ENCODE measurements at regions not wholly inside any gene's neighbourhood (a gene's known extent, or its start where the extent isn't known, plus 50 kb on each side); places are given as distances from the start of the nearest gene placed in this dataset.

GRCh38 chr1:187261637-187262036, 432.9 kb downstream of the PLA2G4A start:
- Histone ChIP-seq H3K4me3 (ENCODE audit: low read depth in 1 of 2, low read length in 2 of 2) (no peak overlapping the region), H3K79me2 (ENCODE audit: insufficient read depth, low read length) (no peaks in the 10 kb centered on the region), H3K4me1 (ENCODE audit: insufficient read depth, low read length) (no peaks in the 10 kb centered on the region), H4K20me1 (ENCODE audit: insufficient read depth, low read length) (no peaks in the 10 kb centered on the region), H3K4me2 (ENCODE audit: insufficient read depth, low read length) (no peak overlapping the region), H3K36me3 (ENCODE audit: insufficient read depth, low read length) (no peaks in the 10 kb centered on the region), H3K9ac (ENCODE audit: low read depth, low read length) (no peak overlapping the region), H3K9me3 (ENCODE audit: insufficient read depth, low read length, severe bottlenecking) (no peaks in the 10 kb centered on the region), H3K27me3 (ENCODE audit: insufficient read depth, low read length, poor library complexity) (no peaks in the 10 kb centered on the region), H3K27ac (ENCODE audit: low read length) (no peak overlapping the region), H2AFZ (ENCODE audit: low read depth, low read length) (no peak overlapping the region)
- DNase-seq (no peak), ATAC-seq (ENCODE audit: insufficient read depth, low read depth) (no peak)
- TF ChIP-seq, protein P1, sequence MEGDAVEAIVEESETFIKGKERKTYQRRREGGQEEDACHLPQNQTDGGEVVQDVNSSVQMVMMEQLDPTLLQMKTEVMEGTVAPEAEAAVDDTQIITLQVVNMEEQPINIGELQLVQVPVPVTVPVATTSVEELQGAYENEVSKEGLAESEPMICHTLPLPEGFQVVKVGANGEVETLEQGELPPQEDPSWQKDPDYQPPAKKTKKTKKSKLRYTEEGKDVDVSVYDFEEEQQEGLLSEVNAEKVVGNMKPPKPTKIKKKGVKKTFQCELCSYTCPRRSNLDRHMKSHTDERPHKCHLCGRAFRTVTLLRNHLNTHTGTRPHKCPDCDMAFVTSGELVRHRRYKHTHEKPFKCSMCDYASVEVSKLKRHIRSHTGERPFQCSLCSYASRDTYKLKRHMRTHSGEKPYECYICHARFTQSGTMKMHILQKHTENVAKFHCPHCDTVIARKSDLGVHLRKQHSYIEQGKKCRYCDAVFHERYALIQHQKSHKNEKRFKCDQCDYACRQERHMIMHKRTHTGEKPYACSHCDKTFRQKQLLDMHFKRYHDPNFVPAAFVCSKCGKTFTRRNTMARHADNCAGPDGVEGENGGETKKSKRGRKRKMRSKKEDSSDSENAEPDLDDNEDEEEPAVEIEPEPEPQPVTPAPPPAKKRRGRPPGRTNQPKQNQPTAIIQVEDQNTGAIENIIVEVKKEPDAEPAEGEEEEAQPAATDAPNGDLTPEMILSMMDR (IDR thresholded peaks at IDR 0.05; ENCODE audit: borderline replicate concordance, extremely low read depth, low read length, poor library complexity, severe bottlenecking) = no peak
- TF ChIP-seq EZH2 (IDR thresholded peaks at IDR 0.05; ENCODE audit: borderline replicate concordance, low read depth, low read length, severe bottlenecking) = no peak

- no peaks in the 10 kb centered on the region for H3K79me2 ChIP-seq (ENCODE audit: insufficient read depth, low read length)
- no peak overlapping the region for H3K9ac ChIP-seq (ENCODE audit: low read depth, low read length)
- TF ChIP-seq, protein P1 (IDR thresholded peaks at IDR 0.05; ENCODE audit: borderline replicate concordance, extremely low read depth, low read length, poor library complexity, severe bottlenecking) = no peak
- TF ChIP-seq EZH2 (IDR thresholded peaks at IDR 0.05; ENCODE audit: borderline replicate concordance, low read depth, low read length, severe bottlenecking) = no peak
- no peaks in the 10 kb centered on the region for H3K27me3 ChIP-seq (ENCODE audit: insufficient read depth, low read length, poor library complexity)
- DNase-seq = no peak
- no peaks in the 10 kb centered on the region for H4K20me1 ChIP-seq (ENCODE audit: insufficient read depth, low read length)
- no peaks in the 10 kb centered on the region for H3K9me3 ChIP-seq (ENCODE audit: insufficient read depth, low read length, severe bottlenecking)
- no peak overlapping the region for H3K27ac ChIP-seq (ENCODE audit: low read length)
- no peak overlapping the region for H3K4me3 ChIP-seq (ENCODE audit: low read depth in 1 of 2, low read length in 2 of 2)
- ATAC-seq (ENCODE audit: insufficient read depth, low read depth) = no peak
- no peak overlapping the region for H3K4me2 ChIP-seq (ENCODE audit: insufficient read depth, low read length)
- no peak overlapping the region for H2AFZ ChIP-seq (ENCODE audit: low read depth, low read length)
- no peaks in the 10 kb centered on the region for H3K4me1 ChIP-seq (ENCODE audit: insufficient read depth, low read length)
- no peaks in the 10 kb centered on the region for H3K36me3 ChIP-seq (ENCODE audit: insufficient read depth, low read length)
Measured at GRCh38 chr1:187262731-187263130, 434.0 kb downstream of the PLA2G4A start.

GRCh38 chr1:187264995-187265602, 436.4 kb downstream of the PLA2G4A start:
- Histone ChIP-seq H3K9ac (ENCODE audit: low read depth, low read length) (no peak overlapping the region), H3K4me1 (ENCODE audit: insufficient read depth, low read length) (no peaks in the 10 kb centered on the region), H3K36me3 (ENCODE audit: insufficient read depth, low read length) (no peaks in the 10 kb centered on the region), H4K20me1 (ENCODE audit: insufficient read depth, low read length) (no peaks in the 10 kb centered on the region), H3K9me3 (ENCODE audit: insufficient read depth, low read length, severe bottlenecking) (no peaks in the 10 kb centered on the region), H3K4me3 (ENCODE audit: low read depth in 1 of 2, low read length in 2 of 2) (no peak overlapping the region), H3K4me2 (ENCODE audit: insufficient read depth, low read length) (no peak overlapping the region), H3K27ac (ENCODE audit: low read length) (no peak overlapping the region), H3K79me2 (ENCODE audit: insufficient read depth, low read length) (no peaks in the 10 kb centered on the region), H2AFZ (ENCODE audit: low read depth, low read length) (no peak overlapping the region), H3K27me3 (ENCODE audit: insufficient read depth, low read length, poor library complexity) (no peaks in the 10 kb centered on the region)
- peak; percentile 49; the same call in 1 of the 3 replicates for ATAC-seq (ENCODE audit: insufficient read depth, low read depth)
- no peak for TF ChIP-seq EZH2 (IDR thresholded peaks at IDR 0.05; ENCODE audit: borderline replicate concordance, low read depth, low read length, severe bottlenecking)
- TF ChIP-seq, protein P1 (IDR thresholded peaks at IDR 0.05; ENCODE audit: borderline replicate concordance, extremely low read depth, low read length, poor library complexity, severe bottlenecking) = peak; percentile 50
- DNase-seq = peak; percentile 5
